Endothelial cell of umbilical vein (primary cell): ENCODE measurements at regions not wholly inside any gene's neighbourhood (a gene's known extent, or its start where the extent isn't known, plus 50 kb on each side); places are given as distances from the start of the nearest gene placed in this dataset.

Source experiments
- BruUV-seq: library from RNA; stranded (reverse); fragments of 400-500 nt; replicated peaks from 2 replicates; lab custom pipeline; 2021; lab: Mats Ljungman, UMichigan
- CTCF ChIA-PET: fragments of 300-600, 350-600 bp; sonication (Branson Sonifier 250); formaldehyde crosslinking; loops from one replicate; lab custom pipeline; 2021; ENCODE audit warnings: antibody characterized with exemption, inconsistent platforms; lab: Charles Lee
- POLR2A ChIA-PET: fragments of 300-600, 350-600 bp; sonication (Branson Sonifier 250); formaldehyde crosslinking; loops from one replicate; lab custom pipeline; 2021; ENCODE audit warnings: antibody characterized with exemption, inconsistent platforms; lab: Charles Lee
- DNase-seq: peaks from one replicate; pipeline ENCODE4 v3.0.0-alpha.2; 2011; ENCODE audit warnings: low read depth, low spot score
- FAIRE-seq: peaks from 2 replicates; lab custom pipeline; 2011; peaks lifted over from hg19 to GRCh38; lab: Jason Lieb, UNC
- H2AFZ ChIP-seq: 2 replicates; pipeline ENCODE4 v1.6.0; 2012; ENCODE audit warnings: low read depth, low read length, control low read depth, inconsistent platforms
- H3K27ac ChIP-seq: 2 replicates; pipeline ENCODE4 v1.5.1; 2011; ENCODE audit warnings: low read depth, mild to moderate bottlenecking, control low read depth, low read length, moderate library complexity; ENCODE audit not compliant: insufficient read depth
- H3K27me3 ChIP-seq, 2 experiments: 2 replicates each; pipeline versions ENCODE4 v1.6.0 to v1.6.1; 2011; ENCODE audit warnings: low read length in 2 of 2, mixed read lengths in 1 of 2; ENCODE audit not compliant: control insufficient read depth in 2 of 2, insufficient read depth in 2 of 2
- H3K36me3 ChIP-seq, 2 experiments: 2 replicates in 1 of 2; 3 replicates in 1 of 2; pipeline ENCODE4 v1.5.1; 2011; ENCODE audit warnings: low read length in 2 of 2, mild to moderate bottlenecking in 1 of 2, moderate library complexity in 1 of 2; ENCODE audit not compliant: control insufficient read depth in 2 of 2, insufficient read depth in 2 of 2; ENCODE audit errors: extremely low read depth in 1 of 2
- H3K4me1 ChIP-seq: 3 replicates; pipeline ENCODE4 v1.5.1; 2011; ENCODE audit warnings: mild to moderate bottlenecking, low read length; ENCODE audit not compliant: control insufficient read depth, insufficient read depth; ENCODE audit errors: extremely low read depth
- H3K4me2 ChIP-seq: 2 replicates; pipeline ENCODE4 v1.6.1; 2011; ENCODE audit warnings: low read length, control low read depth, mixed read lengths; ENCODE audit not compliant: insufficient read depth
- H3K4me3 ChIP-seq, 3 experiments: fragments of 200-600 bp in 1 of 3; sonication (generic), shearing (Covaris generic) in 1 of 3; replicated peaks in 1 of 3; 2 replicates each; pipeline ENCODE4 v1.5.1; 2011 to 2016; ENCODE audit warnings: control low read depth in 3 of 3, low read length in 3 of 3, mild to moderate bottlenecking in 2 of 3, inconsistent platforms in 1 of 3, low read depth in 1 of 3, moderate library complexity in 1 of 3; ENCODE audit not compliant: insufficient read depth in 1 of 3
- H3K79me2 ChIP-seq: 2 replicates; pipeline ENCODE4 v1.6.0; 2012; ENCODE audit warnings: low read length, inconsistent platforms; ENCODE audit not compliant: control insufficient read depth, insufficient read depth
- H3K9ac ChIP-seq: replicated peaks from 2 replicates; pipeline ENCODE3; 2011; ENCODE audit warnings: low read length, control low read depth; ENCODE audit not compliant: insufficient read depth; ENCODE audit errors: extremely low read depth
- H3K9me1 ChIP-seq: replicated peaks from 3 replicates; pipeline ENCODE4 v1.6.0; 2011; ENCODE audit warnings: mild to moderate bottlenecking, low read length; ENCODE audit not compliant: control insufficient read depth, insufficient read depth; ENCODE audit errors: extremely low read depth
- H3K9me3 ChIP-seq: replicated peaks from 2 replicates; pipeline ENCODE4 v1.5.1; 2012; ENCODE audit warnings: low read length, inconsistent platforms; ENCODE audit not compliant: control insufficient read depth, insufficient read depth
- H4K20me1 ChIP-seq: replicated peaks from 2 replicates; pipeline ENCODE3; 2011; ENCODE audit warnings: mild to moderate bottlenecking, low read length; ENCODE audit not compliant: control insufficient read depth, insufficient read depth; ENCODE audit errors: extremely low read depth
- CTCF ChIP-seq, 2 donors: IDR thresholded peaks; 1 replicate in 1 of 2; 2 replicates in 1 of 2; pipeline ENCODE4 v1.5.1; 2011; ENCODE audit warnings: low read length in 2 of 2, mild to moderate bottlenecking in 2 of 2, moderate library complexity in 2 of 2, control low read depth in 1 of 2, inconsistent platforms in 1 of 2, low read depth in 1 of 2; ENCODE audit not compliant: insufficient read depth in 1 of 2; ENCODE audit errors: extremely low read depth in 1 of 2
- EZH2 ChIP-seq: IDR thresholded peaks from 2 replicates; pipeline ENCODE4 v1.6.1; 2012; ENCODE audit warnings: borderline replicate concordance, low read depth, mild to moderate bottlenecking, moderate library complexity, low read length, inconsistent platforms; ENCODE audit not compliant: severe bottlenecking
- GATA2 ChIP-seq: IDR thresholded peaks from 2 replicates; pipeline ENCODE4 v1.7.0; 2011; ENCODE audit warnings: low read depth, mild to moderate bottlenecking, moderate library complexity, mixed read lengths, low read length; ENCODE audit not compliant: insufficient read length, insufficient read depth
- JUN ChIP-seq: IDR thresholded peaks from 2 replicates; pipeline ENCODE4 v1.6.1; 2011; ENCODE audit warnings: borderline replicate concordance, low read depth; ENCODE audit not compliant: insufficient read length, insufficient read depth
- POLR2A ChIP-seq: IDR thresholded peaks from 2 replicates; pipeline ENCODE4 v1.6.1; 2012; ENCODE audit warnings: low read depth, mild to moderate bottlenecking, control low read depth, low read length
- POLR2AphosphoS5 ChIP-seq: IDR thresholded peaks from 2 replicates; pipeline ENCODE4 v1.6.1; 2012; ENCODE audit warnings: low read depth, mild to moderate bottlenecking, control low read depth, low read length, moderate library complexity; ENCODE audit not compliant: insufficient read depth
- dilution Hi-C: fragments of 300-500 bp; cut with MboI; formaldehyde crosslinking; loops from one replicate; pipeline ENCODE4 v1.15.0; 2019; ENCODE audit warnings: low sequenced_read_pairs; ENCODE audit not compliant: extremely low pct_ligation_motif_present
- intact Hi-C: fragments of 100-400 bp; cut with micrococcal nuclease; formaldehyde crosslinking; loops from one replicate; pipeline ENCODE4 v1.10.0; 2022

GRCh38 chr7:34564091-34564490, 93.9 kb upstream of the NPSR1 start:
- H3K79me2 ChIP-seq = no peaks in the 10 kb centered on the region
- no TSS peak for BruUV-seq
- no peak overlapping the region for H3K4me2 ChIP-seq
- dilution Hi-C loops (no loop called here), intact Hi-C loops (no loop called here)
- no peaks in the 10 kb centered on the region for H3K9me3 ChIP-seq
- TF ChIP-seq POLR2A (no peak), EZH2 (no peak), JUN (no peak), GATA2 (no peak), POLR2AphosphoS5 (no peak), CTCF (IDR thresholded peaks at IDR 0.05; ENCODE audit: extremely low read depth in 1 of 2, insufficient read depth in 1 of 2, low read depth in 1 of 2, low read length in 2 of 2) (no peak)
- H3K27me3 ChIP-seq = no peaks in the 10 kb centered on the region
- ChIA-PET CTCF (no interaction called here), POLR2A (no interaction called here)
- H3K4me3 ChIP-seq = no peak overlapping the region
- no peaks in the 10 kb centered on the region for H4K20me1 ChIP-seq
- no peaks in the 10 kb centered on the region for H3K4me1 ChIP-seq
- no peaks in the 10 kb centered on the region for H3K36me3 ChIP-seq
- H3K9me1 ChIP-seq = no peaks in the 10 kb centered on the region
- no peak overlapping the region for H3K27ac ChIP-seq
- H2AFZ ChIP-seq = no peak overlapping the region
- no peak overlapping the region for H3K9ac ChIP-seq
- DNase-seq (no peak), FAIRE-seq (no peak)

GRCh38 chr7:34567906-34568305, 90.1 kb upstream of the NPSR1 start:
- H3K4me1 ChIP-seq = no peaks in the 10 kb centered on the region
- H4K20me1 ChIP-seq = no peaks in the 10 kb centered on the region
- H3K4me2 ChIP-seq = no peak overlapping the region
- dilution Hi-C loops = no loop called here
- POLR2A ChIA-PET = no interaction called here
- CTCF ChIA-PET = no interaction called here
- no peak for DNase-seq
- H3K9ac ChIP-seq = no peak overlapping the region
- H3K36me3 ChIP-seq = no peaks in the 10 kb centered on the region
- no TSS peak for BruUV-seq
- no peak overlapping the region for H3K4me3 ChIP-seq
- TF ChIP-seq POLR2AphosphoS5 = no peak
- no peak for TF ChIP-seq CTCF (IDR thresholded peaks at IDR 0.05; ENCODE audit: extremely low read depth in 1 of 2, insufficient read depth in 1 of 2, low read depth in 1 of 2, low read length in 2 of 2)
- TF ChIP-seq JUN = no peak
- no peak for TF ChIP-seq EZH2
- TF ChIP-seq GATA2 = no peak
- TF ChIP-seq POLR2A = no peak
- H3K9me1 ChIP-seq = no peaks in the 10 kb centered on the region
- intact Hi-C loops = no loop called here
- H3K27me3 ChIP-seq = no peaks in the 10 kb centered on the region
- H3K79me2 ChIP-seq = no peaks in the 10 kb centered on the region
- no peak overlapping the region for H2AFZ ChIP-seq
- FAIRE-seq = no peak
- H3K9me3 ChIP-seq = no peaks in the 10 kb centered on the region
- no peak overlapping the region for H3K27ac ChIP-seq
